GM21529 (cell line): ENCODE measurements at regions not wholly inside any gene's neighbourhood (a gene's known extent, or its start where the extent isn't known, plus 50 kb on each side); places are given as distances from the start of the nearest gene placed in this dataset.

Source experiments
- ATAC-seq: cut with Tn5 transposase; IDR thresholded peaks from one replicate; pipeline ENCODE4 v1.9.1; 2021; ENCODE audit not compliant: unreplicated experiment

DNA sequence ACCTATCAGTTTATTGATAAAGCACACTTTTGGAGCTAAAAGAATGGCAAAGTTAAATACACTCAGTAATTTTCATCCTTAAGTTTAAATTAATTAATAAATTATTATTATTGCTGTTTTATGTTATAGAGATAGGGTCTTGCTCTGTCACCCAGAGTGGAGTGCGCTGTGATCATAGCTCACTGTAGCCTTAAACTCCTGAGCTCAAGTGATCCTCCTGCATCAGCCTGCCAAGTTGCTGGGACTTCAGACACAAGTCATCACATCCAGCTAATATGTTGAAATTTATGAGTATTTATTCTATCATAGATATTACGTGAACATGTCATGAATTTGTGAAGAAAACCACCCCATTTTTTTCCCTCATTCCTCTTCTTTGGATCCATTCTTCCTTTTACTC, 64.2 kb downstream of the GJA1 start:
- ATAC-seq = no peak

- no peak for ATAC-seq
These were observed 68.1 kb downstream of the GJA1 start for GRCh38 chr6:121503589-121503991.

DNA sequence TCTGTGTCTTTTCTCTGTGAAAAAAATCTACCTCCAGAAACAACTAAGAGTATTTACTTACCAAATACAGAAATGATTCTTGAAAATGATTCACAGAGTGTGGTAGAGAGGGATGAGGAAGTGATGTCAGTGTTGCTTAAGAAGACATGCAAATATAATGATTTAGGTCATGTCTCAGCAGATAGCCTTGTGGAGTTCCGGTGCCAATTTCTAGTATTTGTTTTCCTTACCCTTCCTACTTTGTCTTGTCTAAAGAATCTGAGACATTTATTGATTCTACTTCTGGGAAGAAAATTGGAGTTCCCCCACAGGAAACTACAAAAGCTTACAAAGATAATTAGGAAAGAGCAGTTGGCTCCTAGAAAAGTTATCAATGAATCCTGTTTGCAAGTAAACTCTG, 68.8 kb downstream of the GJA1 start:
- no peak for ATAC-seq

DNA sequence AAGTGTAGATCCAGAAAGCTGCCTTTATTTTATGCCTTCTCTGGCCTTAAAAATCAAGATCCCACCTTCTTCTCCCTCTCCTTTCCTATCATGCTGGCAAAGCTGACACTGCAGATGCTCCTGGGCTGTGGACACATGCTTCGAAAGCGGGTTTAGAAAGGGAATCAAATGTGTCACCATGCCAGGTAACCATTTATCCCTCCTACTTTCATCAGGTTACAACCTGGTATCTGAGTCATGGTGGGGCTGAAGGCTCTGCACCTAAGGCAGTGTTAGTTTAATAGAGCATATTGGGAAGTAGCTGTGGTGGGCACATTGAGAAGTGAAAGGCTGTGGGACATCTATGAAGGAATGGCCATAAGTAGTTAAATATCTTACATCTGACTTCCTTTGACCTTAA, 69.8 kb downstream of the GJA1 start:
- no peak for ATAC-seq

DNA sequence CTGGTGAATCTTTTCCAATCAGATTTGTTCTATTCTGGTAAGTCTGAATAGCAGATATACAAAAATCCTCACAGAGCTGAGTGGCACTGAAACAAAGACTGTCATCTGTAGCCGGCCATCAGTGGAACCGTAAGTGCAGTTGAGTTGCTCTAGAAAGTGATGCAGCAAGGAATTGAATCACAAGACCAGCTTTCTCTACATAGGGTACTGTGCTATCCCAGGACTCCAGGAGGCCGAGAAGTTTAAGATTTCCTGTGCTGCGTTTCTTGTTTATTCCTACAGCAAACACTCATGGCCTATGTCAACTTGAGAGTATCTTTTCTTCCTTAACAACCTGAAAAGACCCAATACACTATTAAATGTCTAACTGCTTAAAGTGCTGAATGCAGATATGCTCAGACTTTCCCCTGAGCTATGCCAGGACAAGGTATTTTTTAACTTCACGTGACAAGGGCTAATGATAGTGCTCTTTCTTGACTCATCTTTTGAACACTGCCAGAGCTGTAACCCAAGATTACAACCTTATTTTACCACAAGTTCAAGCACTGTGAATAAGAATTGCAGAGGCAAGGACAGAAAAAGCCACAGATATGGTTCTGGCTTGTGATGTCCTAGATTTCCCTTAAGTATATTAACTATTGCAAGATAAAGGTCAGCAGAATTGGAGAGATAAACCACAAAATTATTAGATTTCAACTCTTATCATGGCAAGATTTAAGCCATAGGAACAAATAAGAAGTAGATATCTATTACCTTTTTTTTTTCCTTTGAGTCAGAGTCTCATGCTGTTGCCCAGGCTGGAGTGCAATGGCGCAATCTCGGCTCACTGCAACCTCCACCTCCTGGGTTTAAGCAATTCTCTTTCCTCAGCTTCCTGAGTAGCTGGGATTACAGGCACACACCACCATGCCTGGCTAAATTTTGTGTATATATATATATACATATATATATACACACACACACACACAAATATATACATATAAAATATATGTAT, 71.6 kb downstream of the GJA1 start:
- no peak for ATAC-seq

DNA sequence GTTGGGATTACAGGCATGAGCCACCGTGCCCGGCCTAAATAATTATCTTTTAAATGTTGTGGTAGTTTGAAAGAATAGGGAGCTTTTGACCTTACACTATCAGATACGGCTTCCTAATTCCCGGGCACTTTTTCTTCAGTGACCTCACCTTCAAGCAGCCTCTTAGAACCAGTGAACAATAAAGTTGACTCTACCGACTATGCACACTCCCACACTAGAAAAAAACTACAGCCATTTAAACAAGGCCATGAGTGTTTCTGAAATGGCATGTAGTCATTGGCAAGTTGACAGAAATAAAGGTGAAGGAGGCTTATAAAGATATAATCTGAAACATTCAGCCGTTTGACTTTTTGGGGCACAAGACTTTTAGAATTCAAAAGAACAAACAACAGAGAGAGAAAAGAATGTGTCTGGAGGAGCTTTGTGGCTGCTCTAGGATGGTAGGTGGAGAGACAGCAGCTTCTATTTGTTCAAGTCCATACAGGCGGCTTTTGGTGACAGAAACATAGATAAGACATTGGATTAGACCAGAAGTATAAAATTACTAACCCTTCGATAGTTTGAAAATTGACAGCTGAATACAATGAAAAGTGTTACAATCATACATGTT, 75.2 kb downstream of the GJA1 start:
- no peak for ATAC-seq

GRCh38 chr6:121515630-121516265, 80.3 kb downstream of the GJA1 start:
- ATAC-seq = no peak

DNA sequence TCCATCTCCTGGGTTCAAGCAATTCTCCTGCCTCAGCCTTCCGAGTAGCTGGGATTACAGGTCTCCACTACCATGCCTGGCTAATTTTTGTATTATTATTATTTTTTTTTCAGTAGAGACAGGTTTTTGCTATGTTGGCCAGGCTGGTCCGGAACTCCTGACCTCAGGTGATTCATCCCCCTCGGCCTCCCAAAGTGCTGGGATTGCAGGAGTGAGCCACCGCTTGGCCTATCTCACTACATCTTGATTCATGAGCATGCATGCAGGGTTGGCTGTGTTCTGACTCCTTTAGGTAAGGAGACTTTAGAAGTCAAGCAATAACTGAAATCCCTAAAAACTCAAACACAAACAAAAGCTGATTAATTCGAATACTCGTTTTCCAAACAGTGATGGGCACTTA, 80.9 kb downstream of the GJA1 start:
- ATAC-seq = no peak

DNA sequence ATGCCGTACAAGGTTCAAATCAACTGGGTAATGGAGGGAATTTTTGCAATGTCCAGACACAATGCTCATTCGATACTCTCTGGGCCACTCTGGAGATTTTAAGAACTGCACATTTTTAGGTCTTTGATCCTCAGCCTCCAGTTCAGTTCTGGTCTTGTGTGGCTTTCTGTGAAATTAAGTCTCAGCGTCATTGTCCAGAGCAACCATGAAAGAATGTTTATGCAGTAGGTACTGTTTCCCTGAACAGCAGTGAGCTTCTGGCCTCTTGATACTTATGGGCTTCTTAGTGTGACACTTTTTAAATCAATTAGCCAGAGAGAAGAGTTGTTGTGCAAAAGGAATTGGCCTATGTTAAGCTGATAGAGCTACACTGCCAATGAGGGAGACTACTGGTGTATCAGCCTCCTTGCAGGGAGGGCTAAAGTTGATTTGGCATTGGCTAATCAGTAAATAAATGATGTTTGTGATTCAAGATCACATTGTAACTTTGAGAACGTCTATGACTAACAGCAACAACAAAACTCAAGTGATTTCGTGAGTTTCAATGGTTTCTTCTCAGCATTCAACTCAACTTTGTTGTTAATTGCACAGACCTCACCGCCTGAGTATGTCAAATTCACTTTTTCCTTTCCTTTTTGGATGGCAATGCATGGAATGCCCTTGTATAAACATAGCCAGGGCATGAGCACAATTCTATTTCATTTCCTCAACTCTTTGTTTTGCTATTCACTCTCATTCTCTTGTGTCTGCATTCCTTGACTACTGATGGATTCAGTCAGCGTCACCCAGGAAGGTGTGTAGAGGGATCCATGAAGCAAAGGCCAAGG, 85.1 kb downstream of the GJA1 start:
- ATAC-seq = no peak

GRCh38 chr6:121521164-121521555, 85.7 kb downstream of the GJA1 start:
- no peak for ATAC-seq

DNA sequence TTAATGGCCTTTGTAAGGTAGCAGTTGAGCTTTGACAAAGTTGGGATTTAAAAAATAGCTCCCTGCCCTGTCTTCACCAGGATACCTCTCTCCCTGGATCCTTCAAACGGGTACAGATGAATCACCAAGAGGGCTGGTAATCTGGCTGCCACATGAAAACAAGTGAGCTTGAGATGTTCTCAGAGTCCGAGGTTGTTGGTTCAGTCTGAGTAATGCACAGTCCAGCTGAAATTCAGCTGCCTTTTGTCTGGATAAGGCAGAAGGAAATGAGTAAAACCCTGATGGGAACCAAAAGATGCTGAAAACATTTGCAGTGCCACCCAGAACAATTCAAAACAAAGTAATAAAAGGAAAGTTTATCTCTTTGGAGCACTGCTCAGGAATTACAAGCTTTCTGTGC, 86.8 kb downstream of the GJA1 start:
- no peak for ATAC-seq

- ATAC-seq = no peak
These were observed 87.4 kb downstream of the GJA1 start for GRCh38 chr6:121522771-121523386.

GRCh38 chr6:121523628-121524027, 88.2 kb downstream of the GJA1 start:
- ATAC-seq = no peak

GRCh38 chr6:121526282-121526681, 90.8 kb downstream of the GJA1 start:
- no peak for ATAC-seq

DNA sequence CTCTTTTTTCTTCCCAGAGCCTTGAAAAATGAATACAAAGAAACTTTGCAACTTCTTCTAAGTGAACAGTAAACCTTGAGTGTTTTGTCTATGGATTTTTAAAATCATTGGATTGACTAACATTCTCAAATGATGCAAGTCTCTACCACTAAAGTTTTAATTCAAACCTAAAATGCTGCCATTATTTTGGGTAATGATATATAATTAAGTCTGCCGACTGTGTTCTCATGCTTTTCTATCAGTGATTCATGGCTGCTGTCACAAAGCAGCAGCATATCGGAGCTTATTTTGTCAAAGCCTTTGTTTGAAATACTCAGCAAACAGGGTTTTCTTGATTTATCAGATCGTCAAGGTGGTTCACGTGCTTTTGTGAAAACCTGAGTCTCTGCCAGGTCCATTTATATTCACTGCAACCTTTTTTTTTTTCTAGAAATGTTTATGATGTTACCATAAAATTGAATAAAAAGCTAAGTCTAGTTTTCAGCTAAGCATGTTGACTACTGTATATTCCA, 96.3 kb downstream of the GJA1 start:
- no peak for ATAC-seq

DNA sequence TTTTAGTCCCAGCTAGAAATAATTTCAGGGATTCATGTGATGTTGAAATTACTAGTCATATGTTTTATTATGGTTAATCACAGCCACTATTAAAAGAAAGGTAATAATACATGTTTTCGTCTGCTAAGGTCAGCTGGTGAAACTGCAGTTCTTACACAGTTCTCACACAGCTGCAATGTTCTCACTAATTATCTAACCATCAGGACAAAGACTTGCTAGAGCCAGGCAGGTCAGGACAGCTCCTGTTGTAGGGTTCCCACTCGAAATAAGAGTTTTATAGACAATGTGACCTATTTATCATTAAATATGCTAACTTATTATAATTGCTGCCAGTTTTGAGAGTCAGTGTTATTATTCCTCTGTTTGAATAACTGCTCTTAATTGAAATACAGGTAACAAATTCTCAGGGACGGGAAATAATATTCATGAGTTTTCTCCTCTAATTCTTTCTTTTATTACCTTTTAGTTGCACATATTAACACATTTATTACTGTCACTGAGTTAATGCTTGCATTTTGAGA, 97.9 kb downstream of the GJA1 start:
- ATAC-seq = no peak

DNA sequence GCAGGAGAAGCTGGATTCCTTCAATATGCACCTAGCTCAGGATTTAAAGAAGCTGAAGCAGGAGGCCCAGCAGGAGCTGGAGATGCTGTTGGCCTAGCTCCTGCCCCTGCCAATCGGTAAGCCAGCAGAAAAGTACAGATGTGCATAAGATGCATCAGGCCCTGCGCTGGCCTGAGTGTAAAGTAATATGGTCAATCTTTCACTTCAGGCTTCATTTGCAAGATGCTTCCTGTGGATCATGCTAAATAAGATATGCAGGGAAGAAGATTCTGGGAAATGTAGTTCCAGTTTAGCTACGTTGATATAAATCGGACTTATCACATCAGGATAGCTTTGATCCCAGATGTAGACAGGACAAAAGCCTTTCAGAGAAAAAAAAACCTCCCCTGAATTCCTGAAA, 100.3 kb downstream of the GJA1 start:
- ATAC-seq = no peak

DNA sequence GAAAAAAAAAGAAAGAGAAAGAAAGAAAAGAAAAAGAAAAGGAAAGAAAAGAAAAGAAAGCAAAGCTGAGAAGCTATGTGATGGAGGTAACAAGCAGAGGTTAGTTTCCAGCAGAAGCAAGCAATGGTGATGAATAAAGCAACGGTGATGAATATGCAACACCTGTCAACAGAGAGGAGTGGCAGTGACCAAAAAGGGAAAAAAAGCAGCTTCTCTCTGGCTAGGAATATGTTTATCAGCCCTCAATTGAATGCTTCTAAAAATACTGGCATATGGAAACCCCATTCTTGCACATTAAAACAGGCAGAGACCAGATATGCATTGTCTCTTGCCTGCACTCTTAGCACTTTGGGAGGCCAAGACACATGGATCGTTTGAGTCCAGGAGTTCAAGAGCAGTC, 100.9 kb downstream of the GJA1 start:
- no peak for ATAC-seq

DNA sequence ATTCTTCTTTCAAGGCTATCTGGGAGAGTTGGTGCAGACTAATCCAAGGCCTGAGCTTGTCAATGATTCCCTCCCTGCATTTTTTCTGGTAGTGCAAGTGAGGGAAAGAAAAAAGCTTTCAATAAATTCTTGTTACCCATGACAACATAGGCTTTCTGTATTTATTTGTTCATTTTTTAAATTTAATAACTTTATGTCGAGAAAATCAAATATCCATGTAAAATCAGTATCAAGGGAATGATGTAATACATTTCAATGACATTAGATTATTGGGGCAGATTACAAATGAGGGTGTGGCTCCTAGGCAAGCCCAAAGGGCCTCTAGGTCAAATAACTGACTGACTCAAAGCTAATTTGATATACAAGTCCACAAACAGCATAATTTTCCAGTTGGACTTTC, 104.0 kb downstream of the GJA1 start:
- no peak for ATAC-seq

GRCh38 chr6:121540210-121540609, 104.8 kb downstream of the GJA1 start:
- no peak for ATAC-seq
